ENCODE measurements at regions not wholly inside any gene's neighbourhood (a gene's known extent, or its start where the extent isn't known, plus 50 kb on each side); places are given as distances from the start of the nearest gene placed in this dataset.
"Not testable (repeated sequence)": the region's sequence is repeated elsewhere in the genome, so short reads cannot be mapped to it uniquely, and the experiment has no call there.

- Histone ChIP-seq H3K4me1 (no peaks in the 10 kb centered on the region), H3K4me3 (no peak overlapping the region), H3K36me3 (no peaks in the 10 kb centered on the region), H3K27me3 (peaks cover 8% of the 10 kb centered on the region), H3K27ac (no peak overlapping the region), H3K9me3 (no peaks in the 10 kb centered on the region)
- no peak for ATAC-seq
- TF ChIP-seq EP300 (IDR thresholded peaks at IDR 0.05) (no peak), POLR2A (IDR thresholded peaks at IDR 0.05) (no peak), POLR2AphosphoS5 (IDR thresholded peaks at IDR 0.05) (no peak)
- TF ChIP-seq, protein P1, sequence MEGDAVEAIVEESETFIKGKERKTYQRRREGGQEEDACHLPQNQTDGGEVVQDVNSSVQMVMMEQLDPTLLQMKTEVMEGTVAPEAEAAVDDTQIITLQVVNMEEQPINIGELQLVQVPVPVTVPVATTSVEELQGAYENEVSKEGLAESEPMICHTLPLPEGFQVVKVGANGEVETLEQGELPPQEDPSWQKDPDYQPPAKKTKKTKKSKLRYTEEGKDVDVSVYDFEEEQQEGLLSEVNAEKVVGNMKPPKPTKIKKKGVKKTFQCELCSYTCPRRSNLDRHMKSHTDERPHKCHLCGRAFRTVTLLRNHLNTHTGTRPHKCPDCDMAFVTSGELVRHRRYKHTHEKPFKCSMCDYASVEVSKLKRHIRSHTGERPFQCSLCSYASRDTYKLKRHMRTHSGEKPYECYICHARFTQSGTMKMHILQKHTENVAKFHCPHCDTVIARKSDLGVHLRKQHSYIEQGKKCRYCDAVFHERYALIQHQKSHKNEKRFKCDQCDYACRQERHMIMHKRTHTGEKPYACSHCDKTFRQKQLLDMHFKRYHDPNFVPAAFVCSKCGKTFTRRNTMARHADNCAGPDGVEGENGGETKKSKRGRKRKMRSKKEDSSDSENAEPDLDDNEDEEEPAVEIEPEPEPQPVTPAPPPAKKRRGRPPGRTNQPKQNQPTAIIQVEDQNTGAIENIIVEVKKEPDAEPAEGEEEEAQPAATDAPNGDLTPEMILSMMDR (IDR thresholded peaks at IDR 0.05), result no peak
- 80% methylated on average over 1 of the region's 2 CpGs for WGBS, 2 donors (ENCODE audit: low coverage in 1 of 2)
Measured at GRCh38 chr4:169906104-169906503, 120.1 kb downstream of the MFAP3L start.

GRCh38 chr4:169902658-169903345, 123.4 kb downstream of the MFAP3L start:
- Histone ChIP-seq H3K4me3 (no peak overlapping the region), H3K4me1 (no peaks in the 10 kb centered on the region), H3K27ac (no peak overlapping the region), H3K36me3 (no peaks in the 10 kb centered on the region), H3K9me3 (no peaks in the 10 kb centered on the region), H3K27me3 (peaks cover 8% of the 10 kb centered on the region)
- ATAC-seq, result no peak
- 51 to 76% methylated on average over 5 to 7 of the region's 9 CpGs for WGBS, 2 donors (ENCODE audit: low coverage in 1 of 2)
- TF ChIP-seq POLR2AphosphoS5 (IDR thresholded peaks at IDR 0.05), result no peak
- no peak for TF ChIP-seq EP300 (IDR thresholded peaks at IDR 0.05)
- TF ChIP-seq, protein P1 (IDR thresholded peaks at IDR 0.05), result no peak
- TF ChIP-seq POLR2A (IDR thresholded peaks at IDR 0.05), result no peak

- Histone ChIP-seq H3K36me3 (no peaks in the 10 kb centered on the region), H3K4me3 (no peak overlapping the region), H3K27ac (no peak overlapping the region), H3K9me3 (no peaks in the 10 kb centered on the region), H3K4me1 (no peaks in the 10 kb centered on the region), H3K27me3 (peaks cover 8% of the 10 kb centered on the region)
- ATAC-seq, result no peak
- TF ChIP-seq, protein P1 (IDR thresholded peaks at IDR 0.05), result no peak
- TF ChIP-seq EP300 (IDR thresholded peaks at IDR 0.05) (no peak), POLR2AphosphoS5 (IDR thresholded peaks at IDR 0.05) (no peak), POLR2A (IDR thresholded peaks at IDR 0.05) (no peak)
- 81 to 88% methylated on average over 5 to 6 of the region's 6 CpGs for WGBS, 2 donors (ENCODE audit: low coverage in 1 of 2)
Measured at GRCh38 chr4:169900241-169900845, 125.9 kb downstream of the MFAP3L start.

DNA sequence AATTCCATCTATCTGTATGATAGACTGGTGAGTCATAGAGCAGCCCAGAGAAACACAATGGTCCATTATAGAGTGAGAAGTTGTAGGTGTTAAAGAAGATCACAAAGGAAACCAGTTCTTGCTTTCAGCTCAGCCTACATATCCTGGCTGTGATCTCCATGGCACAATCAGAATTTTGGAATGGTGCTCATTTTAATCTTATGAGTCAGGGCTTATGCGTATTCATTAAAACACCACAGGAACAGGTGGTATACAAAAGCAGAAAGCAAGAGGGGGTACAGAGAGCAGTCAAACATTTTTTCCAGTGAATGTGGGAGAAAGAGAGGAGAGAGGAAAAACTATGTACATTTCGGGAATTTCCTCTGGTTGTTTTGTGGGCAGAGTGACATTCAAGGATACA, 126.9 kb downstream of the MFAP3L start:
- TF ChIP-seq, protein P1 (IDR thresholded peaks at IDR 0.05), result no peak
- no peak for TF ChIP-seq POLR2AphosphoS5 (IDR thresholded peaks at IDR 0.05)
- TF ChIP-seq POLR2A (IDR thresholded peaks at IDR 0.05), result no peak
- no peak for TF ChIP-seq EP300 (IDR thresholded peaks at IDR 0.05)
- ATAC-seq, result no peak
- H3K36me3 ChIP-seq, result no peaks in the 10 kb centered on the region
- H3K9me3 ChIP-seq, result no peaks in the 10 kb centered on the region
- H3K27me3 ChIP-seq, result peaks cover 8% of the 10 kb centered on the region
- WGBS, 2 donors (ENCODE audit: low coverage in 1 of 2), result 82 to 93% methylated on average over 2 of the region's 2 CpGs
- no peak overlapping the region for H3K4me3 ChIP-seq
- H3K27ac ChIP-seq, result no peak overlapping the region
- H3K4me1 ChIP-seq, result no peaks in the 10 kb centered on the region

GRCh38 chr4:169898095-169898494, 128.1 kb downstream of the MFAP3L start:
- no peak for TF ChIP-seq POLR2A (IDR thresholded peaks at IDR 0.05)
- TF ChIP-seq, protein P1 (IDR thresholded peaks at IDR 0.05), result no peak
- TF ChIP-seq EP300 (IDR thresholded peaks at IDR 0.05), result no peak
- TF ChIP-seq POLR2AphosphoS5 (IDR thresholded peaks at IDR 0.05), result no peak
- no peak for ATAC-seq
- H3K36me3 ChIP-seq, result no peaks in the 10 kb centered on the region
- H3K4me1 ChIP-seq, result no peaks in the 10 kb centered on the region
- no peak overlapping the region for H3K4me3 ChIP-seq
- H3K27me3 ChIP-seq, result peaks cover 6% of the 10 kb centered on the region
- H3K9me3 ChIP-seq, result no peaks in the 10 kb centered on the region
- no peak overlapping the region for H3K27ac ChIP-seq

GRCh38 chr4:169894767-169895166, 131.4 kb downstream of the MFAP3L start:
- ATAC-seq, H3K27me3 ChIP-seq, H3K4me3 ChIP-seq, H3K9me3 ChIP-seq, H3K36me3 ChIP-seq, H3K27ac ChIP-seq, H3K4me1 ChIP-seq: not testable (repeated sequence)
- 87 to 95% methylated on average over 4 of the region's 4 CpGs for WGBS, 2 donors (ENCODE audit: low coverage in 1 of 2)

Data from gastroesophageal sphincter (tissue), 4 donors.